ENCODE measurements at regions not wholly inside any gene's neighbourhood (a gene's known extent, or its start where the extent isn't known, plus 50 kb on each side); places are given as distances from the start of the nearest gene placed in this dataset.

- no peaks in the 10 kb centered on the region for H3K36me3 Mint-ChIP-seq (ENCODE audit: insufficient read depth, unreplicated experiment)
- H3K9me3 Mint-ChIP-seq (ENCODE audit: unreplicated experiment): no peaks in the 10 kb centered on the region
- intact Hi-C loops (cut with micrococcal nuclease; ENCODE audit: unreplicated experiment): no loop called here
- Histone ChIP-seq H3K36me3 (ENCODE audit: control insufficient read depth, insufficient read depth, low read length) (no peaks in the 10 kb centered on the region), H3K27me3 (replicated peaks; ENCODE audit: control insufficient read depth, insufficient read depth, low read length) (no peaks in the 10 kb centered on the region), H3K4me1 (no peaks in the 10 kb centered on the region), H3K4me3 (ENCODE audit: low read depth, low read length) (no peak overlapping the region), H3K9me3 (no peaks in the 10 kb centered on the region; the same call in 1 of the 2 replicates)
- H3K4me3 Mint-ChIP-seq (ENCODE audit: unreplicated experiment): no peak overlapping the region
- ChIA-PET CTCF (no interaction called here), POLR2A (no interaction called here)
- no peak for TF ChIP-seq CTCF (IDR thresholded peaks at IDR 0.05; ENCODE audit: insufficient read depth in 1 of 2, low read depth in 1 of 2, low read length in 1 of 2, severe bottlenecking in 1 of 2, unreplicated experiment in 1 of 2)
- DNase-seq: no peak
- no peaks in the 10 kb centered on the region for H3K4me1 Mint-ChIP-seq (ENCODE audit: low read depth, unreplicated experiment)
- peaks cover 7% of the 10 kb centered on the region for H3K27me3 Mint-ChIP-seq (ENCODE audit: insufficient read depth, unreplicated experiment)
- H3K27ac Mint-ChIP-seq (ENCODE audit: unreplicated experiment): no peak overlapping the region
- BruUV-seq (replicated peaks): no TSS peak
Observed at GRCh38 chr2:34980689-34981088, 1374.9 kb upstream of the CRIM1 start.

DNA sequence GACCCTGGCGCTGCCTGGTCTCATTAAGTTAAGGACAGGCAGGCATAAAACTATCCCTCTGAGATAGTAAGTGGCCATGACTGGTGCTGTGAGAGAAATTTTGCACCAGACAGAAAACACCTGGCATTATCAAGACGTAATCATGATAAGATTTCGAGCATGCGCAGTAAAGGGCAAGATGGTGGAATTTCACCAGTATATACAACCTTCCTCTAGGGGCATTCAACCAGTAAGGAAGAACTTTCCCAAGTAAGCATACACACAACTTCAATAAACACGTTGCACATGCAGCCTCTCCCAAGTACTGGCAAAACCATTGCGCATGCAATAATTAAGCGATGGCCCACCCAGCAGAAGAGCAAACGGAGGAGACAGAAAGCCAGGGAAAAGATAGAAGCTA lies 1376.4 kb upstream of the CRIM1 start:
- Histone ChIP-seq H3K27me3 (replicated peaks; ENCODE audit: control insufficient read depth, insufficient read depth, low read length) (no peaks in the 10 kb centered on the region), H3K9me3 (no peaks in the 10 kb centered on the region; the same call in 1 of the 2 replicates), H3K4me1 (no peaks in the 10 kb centered on the region), H3K4me3 (ENCODE audit: low read depth, low read length) (no peak overlapping the region), H3K36me3 (ENCODE audit: control insufficient read depth, insufficient read depth, low read length) (no peaks in the 10 kb centered on the region)
- Mint-ChIP-seq H3K4me1 (ENCODE audit: low read depth, unreplicated experiment) (no peaks in the 10 kb centered on the region), H3K36me3 (ENCODE audit: insufficient read depth, unreplicated experiment) (no peaks in the 10 kb centered on the region), H3K27ac (ENCODE audit: unreplicated experiment) (no peak overlapping the region), H3K4me3 (ENCODE audit: unreplicated experiment) (no peak overlapping the region), H3K9me3 (ENCODE audit: unreplicated experiment) (no peaks in the 10 kb centered on the region), H3K27me3 (ENCODE audit: insufficient read depth, unreplicated experiment) (peaks cover 7% of the 10 kb centered on the region)
- CTCF ChIA-PET: no interaction called here
- BruUV-seq (replicated peaks): no TSS peak
- no peak for DNase-seq
- intact Hi-C loops (cut with micrococcal nuclease; ENCODE audit: unreplicated experiment): no loop called here
- POLR2A ChIA-PET: no interaction called here
- no peak for TF ChIP-seq CTCF (IDR thresholded peaks at IDR 0.05; ENCODE audit: insufficient read depth in 1 of 2, low read depth in 1 of 2, low read length in 1 of 2, severe bottlenecking in 1 of 2, unreplicated experiment in 1 of 2)

- Mint-ChIP-seq H3K9me3 (ENCODE audit: unreplicated experiment) (no peaks in the 10 kb centered on the region), H3K36me3 (ENCODE audit: insufficient read depth, unreplicated experiment) (no peaks in the 10 kb centered on the region), H3K4me1 (ENCODE audit: low read depth, unreplicated experiment) (no peaks in the 10 kb centered on the region), H3K4me3 (ENCODE audit: unreplicated experiment) (no peak overlapping the region), H3K27me3 (ENCODE audit: insufficient read depth, unreplicated experiment) (no peaks in the 10 kb centered on the region), H3K27ac (ENCODE audit: unreplicated experiment) (no peak overlapping the region)
- Histone ChIP-seq H3K4me3 (ENCODE audit: low read depth, low read length) (no peak overlapping the region), H3K4me1 (no peaks in the 10 kb centered on the region), H3K36me3 (ENCODE audit: control insufficient read depth, insufficient read depth, low read length) (no peaks in the 10 kb centered on the region), H3K27me3 (replicated peaks; ENCODE audit: control insufficient read depth, insufficient read depth, low read length) (no peaks in the 10 kb centered on the region), H3K9me3 (no peaks in the 10 kb centered on the region)
- BruUV-seq (replicated peaks): no TSS peak
- CTCF ChIA-PET: no interaction called here
- POLR2A ChIA-PET: no interaction called here
- no peak for DNase-seq
- intact Hi-C loops (cut with micrococcal nuclease; ENCODE audit: unreplicated experiment): no loop called here
- TF ChIP-seq CTCF (IDR thresholded peaks at IDR 0.05; ENCODE audit: insufficient read depth in 1 of 2, low read depth in 1 of 2, low read length in 1 of 2, severe bottlenecking in 1 of 2, unreplicated experiment in 1 of 2): no peak
Observed at GRCh38 chr2:34961822-34962221, 1362.7 kb upstream of the FAM98A start.

Data from Caco-2 (cell line).